BLaER1 treated with 17β-estradiol and CSF1 and Interleukin-3, amounts not matched to agents 10 nM and 100 nM (cell line): ENCODE measurements at regions not wholly inside any gene's neighbourhood (a gene's known extent, or its start where the extent isn't known, plus 50 kb on each side); places are given as distances from the start of the nearest gene placed in this dataset.
A peak's percentile ranks its signal among the peaks of the same experiment; 100 is the strongest.

Source experiments
- H3K27ac ChIP-seq, 11 experiments: shearing (Covaris generic); formaldehyde crosslinking; 2 replicates each; pipeline ENCODE4 v1.8.1; 2022
- H3K27me3 ChIP-seq, 11 experiments: shearing (Covaris generic); formaldehyde crosslinking; 2 replicates each; pipeline ENCODE4 v1.8.1; 2022
- H3K36me3 ChIP-seq, 11 experiments: shearing (Covaris generic); formaldehyde crosslinking; 2 replicates each; pipeline ENCODE4 v1.8.1; 2022
- H3K4me1 ChIP-seq, 10 experiments: shearing (Covaris generic); formaldehyde crosslinking; 2 replicates each; pipeline ENCODE4 v1.8.1; 2022
- H3K4me2 ChIP-seq, 11 experiments: shearing (Covaris generic); formaldehyde crosslinking; 2 replicates each; pipeline ENCODE4 v1.8.1; 2022
- H3K4me3 ChIP-seq, 10 experiments: shearing (Covaris generic); formaldehyde crosslinking; 2 replicates each; pipeline ENCODE4 v1.8.1; 2022
- H3K9ac ChIP-seq, 11 experiments: shearing (Covaris generic); formaldehyde crosslinking; 2 replicates each; pipeline ENCODE4 v1.8.1; 2022
- H3K9me3 ChIP-seq, 11 experiments: shearing (Covaris generic); formaldehyde crosslinking; replicated peaks in 1 of 11; 2 replicates each; pipeline ENCODE4 v1.8.1; 2022
- H4K20me1 ChIP-seq, 11 experiments: shearing (Covaris generic); formaldehyde crosslinking; 2 replicates each; pipeline ENCODE4 v1.8.1; 2022
- Cebpa-rat ChIP-seq, 11 experiments: shearing (Covaris generic); IDR thresholded peaks; 2 replicates each; pipeline ENCODE4 v1.8.1; 2022

GRCh38 chr17:34527908-34528470, 51.4 kb upstream of the TMEM132E start:
- no peak for TF ChIP-seq Cebpa-rat (IDR thresholded peaks at IDR 0.05)
- no peak overlapping the region for H3K4me2 ChIP-seq
- H3K27me3 ChIP-seq, result no peaks in the 10 kb centered on the region
- no peak overlapping the region for H3K4me3 ChIP-seq
- no peak overlapping the region for H3K27ac ChIP-seq
- H3K9ac ChIP-seq, result no peak overlapping the region
- H4K20me1 ChIP-seq, result peaks cover 0 to 9% (median 0%) of the 10 kb centered on the region in 11 experiments; a peak in 1 of 22 replicates
- H3K9me3 ChIP-seq, result no peaks in the 10 kb centered on the region
- peaks cover 24 to 30% (median 25%) of the 10 kb centered on the region in 10 experiments for H3K4me1 ChIP-seq
- no peaks in the 10 kb centered on the region for H3K36me3 ChIP-seq

- Histone ChIP-seq H3K27me3 (no peaks in the 10 kb centered on the region), H3K4me3 (no peak overlapping the region), H4K20me1 (peaks cover 0 to 6% (median 0%) of the 10 kb centered on the region in 11 experiments; a peak in 1 of 22 replicates), H3K4me1 (peaks cover 17 to 23% (median 18%) of the 10 kb centered on the region in 10 experiments), H3K27ac (no peak overlapping the region), H3K9me3 (no peaks in the 10 kb centered on the region), H3K4me2 (no peak overlapping the region), H3K36me3 (no peaks in the 10 kb centered on the region), H3K9ac (no peak overlapping the region)
- TF ChIP-seq Cebpa-rat (IDR thresholded peaks at IDR 0.05), result no peak
These were observed 52.1 kb upstream of the TMEM132E start for GRCh38 chr17:34527136-34527907.

GRCh38 chr17:34525651-34526050, 53.7 kb upstream of the TMEM132E start:
- no peak overlapping the region for H3K27ac ChIP-seq
- no peaks in the 10 kb centered on the region for H3K9me3 ChIP-seq
- no peak for TF ChIP-seq Cebpa-rat (IDR thresholded peaks at IDR 0.05)
- no peaks in the 10 kb centered on the region for H3K36me3 ChIP-seq
- H3K4me2 ChIP-seq, result no peak overlapping the region; a peak in 1 of 22 replicates
- peaks cover 0 to 9% (median 0%) of the 10 kb centered on the region in 11 experiments; a peak in 2 of 22 replicates for H4K20me1 ChIP-seq
- H3K27me3 ChIP-seq, result no peaks in the 10 kb centered on the region
- H3K4me1 ChIP-seq, result peaks cover under 1 to 6% (median 1%) of the 10 kb centered on the region in 10 experiments; a peak in 15 of 20 replicates
- H3K4me3 ChIP-seq, result no peak overlapping the region
- H3K9ac ChIP-seq, result no peak overlapping the region

- Histone ChIP-seq H3K27ac (no peak overlapping the region), H3K4me2 (no peak overlapping the region), H3K9me3 (no peaks in the 10 kb centered on the region), H3K9ac (no peak overlapping the region), H3K27me3 (no peaks in the 10 kb centered on the region), H3K4me1 (0 out of 20 replicates have a peak, but pooled peaks cover 0 to 2% (median 0%) of the 10 kb centered on the region in 10 experiments), H4K20me1 (peaks cover 0 to 18% (median 0%) of the 10 kb centered on the region in 11 experiments; a peak in 2 of 22 replicates), H3K36me3 (no peaks in the 10 kb centered on the region), H3K4me3 (no peak overlapping the region)
- no peak for TF ChIP-seq Cebpa-rat (IDR thresholded peaks at IDR 0.05)
These were observed 57.4 kb upstream of the TMEM132E start for GRCh38 chr17:34521955-34522354.

GRCh38 chr17:34519282-34519681, 60.1 kb upstream of the TMEM132E start:
- no peak for TF ChIP-seq Cebpa-rat (IDR thresholded peaks at IDR 0.05)
- H3K9me3 ChIP-seq, result no peaks in the 10 kb centered on the region

GRCh38 chr17:34517406-34517805, 62.0 kb upstream of the TMEM132E start:
- H4K20me1 ChIP-seq, result peaks cover 0 to 12% (median 0%) of the 10 kb centered on the region in 11 experiments; a peak in 2 of 22 replicates
- no peak overlapping the region for H3K27ac ChIP-seq
- H3K27me3 ChIP-seq, result no peaks in the 10 kb centered on the region
- TF ChIP-seq Cebpa-rat (IDR thresholded peaks at IDR 0.05), result no peak
- H3K9ac ChIP-seq, result no peak overlapping the region
- H3K9me3 ChIP-seq, result no peaks in the 10 kb centered on the region
- H3K36me3 ChIP-seq, result no peaks in the 10 kb centered on the region
- no peak overlapping the region for H3K4me3 ChIP-seq
- H3K4me1 ChIP-seq, result peaks cover under 1 to 5% (median 2%) of the 10 kb centered on the region in 10 experiments; a peak in 17 of 20 replicates
- no peak overlapping the region for H3K4me2 ChIP-seq

More at GRCh38 chr17:34519282-34519681, 60.1 kb upstream of the TMEM132E start:
- H3K9ac ChIP-seq, result no peak overlapping the region
- no peaks in the 10 kb centered on the region for H3K36me3 ChIP-seq
- H3K27ac ChIP-seq, result no peak overlapping the region
- peaks cover 0 to 12% (median 0%) of the 10 kb centered on the region in 11 experiments; a peak in 2 of 22 replicates for H4K20me1 ChIP-seq
- H3K4me2 ChIP-seq, result no peak overlapping the region
- no peaks in the 10 kb centered on the region for H3K4me1 ChIP-seq
- H3K4me3 ChIP-seq, result no peak overlapping the region
- H3K27me3 ChIP-seq, result no peaks in the 10 kb centered on the region

GRCh38 chr17:34511931-34512330, 67.5 kb upstream of the TMEM132E start:
- Histone ChIP-seq H3K36me3 (no peaks in the 10 kb centered on the region), H3K9me3 (no peaks in the 10 kb centered on the region), H3K4me1 (peaks cover 5 to 14% (median 11%) of the 10 kb centered on the region in 10 experiments; a peak in 19 of 20 replicates), H4K20me1 (no peaks in the 10 kb centered on the region; a peak in 2 of 22 replicates), H3K9ac (no peak overlapping the region), H3K4me2 (peak overlapping the region; percentile 32 to 58 (median 51)), H3K4me3 (no peak overlapping the region), H3K27me3 (no peaks in the 10 kb centered on the region), H3K27ac (no peak overlapping the region)
- no peak for TF ChIP-seq Cebpa-rat (IDR thresholded peaks at IDR 0.05)

- Histone ChIP-seq H4K20me1 (no peaks in the 10 kb centered on the region; a peak in 2 of 22 replicates), H3K27me3 (no peaks in the 10 kb centered on the region), H3K4me1 (peaks cover 5 to 14% (median 11%) of the 10 kb centered on the region in 10 experiments; a peak in 19 of 20 replicates), H3K9me3 (no peaks in the 10 kb centered on the region), H3K4me3 (no peak overlapping the region), H3K27ac (no peak overlapping the region), H3K9ac (no peak overlapping the region), H3K36me3 (no peaks in the 10 kb centered on the region), H3K4me2 (peak overlapping the region in 2 of 11 experiments; percentile 51 to 53; a peak in 1 of 22 replicates)
- no peak for TF ChIP-seq Cebpa-rat (IDR thresholded peaks at IDR 0.05)
These were observed 68.1 kb upstream of the TMEM132E start for GRCh38 chr17:34511265-34511664.

GRCh38 chr17:34504814-34505484, 74.4 kb upstream of the TMEM132E start:
- Histone ChIP-seq H3K9me3 (no peaks in the 10 kb centered on the region), H3K27me3 (no peaks in the 10 kb centered on the region), H3K36me3 (no peaks in the 10 kb centered on the region), H3K27ac (no peak overlapping the region), H3K9ac (no peak overlapping the region), H3K4me2 (peak overlapping the region in 1 of 11 experiments; percentile 54; a peak in 1 of 22 replicates), H4K20me1 (peaks cover 0 to 3% (median 0%) of the 10 kb centered on the region in 11 experiments; a peak in 1 of 22 replicates), H3K4me3 (no peak overlapping the region), H3K4me1 (peaks cover 0 to 25% (median 0%) of the 10 kb centered on the region in 10 experiments; a peak in 5 of 20 replicates)
- no peak for TF ChIP-seq Cebpa-rat (IDR thresholded peaks at IDR 0.05)
